ENCODE measurements at regions not wholly inside any gene's neighbourhood (a gene's known extent, or its start where the extent isn't known, plus 50 kb on each side); places are given as distances from the start of the nearest gene placed in this dataset.

DNA sequence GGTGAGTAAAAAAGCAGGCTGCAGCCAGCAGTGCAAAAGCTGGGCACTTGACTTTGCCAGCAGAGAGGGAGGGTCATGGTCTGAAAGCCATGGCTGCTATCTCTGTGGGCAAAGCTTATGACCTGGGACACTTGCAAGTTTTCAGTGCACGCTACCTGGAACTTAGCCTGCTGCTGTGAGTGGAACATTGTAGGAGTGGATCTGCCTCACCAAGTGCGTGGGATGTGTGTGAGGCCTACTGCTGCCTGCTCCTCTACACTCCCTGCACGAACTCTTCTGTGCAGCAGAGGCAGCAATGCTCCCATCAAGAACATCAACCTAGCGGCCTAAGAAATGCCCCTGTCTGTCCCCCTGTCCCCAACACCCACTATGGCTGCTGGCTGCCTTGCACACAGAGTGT, 344.1 kb upstream of the REG3G start:
- 20% methylated on average over 1 of the region's 4 CpGs; no CpG with 5 or more reads in 1 of the 2 experiments for WGBS, 2 experiments (ENCODE audit: extremely low coverage in 2 of 2, insufficient read length in 1 of 2)

More for the DNA sequence above, 344.1 kb upstream of the REG3G start:
- DNase-seq (no peak), ATAC-seq (ENCODE audit: low read depth) (no peak)
- Histone ChIP-seq H2BK120ac (ENCODE audit: low read depth, low read length) (no peak overlapping the region), H3K9me1 (ENCODE audit: insufficient read depth, low read length) (no peaks in the 10 kb centered on the region), H2BK20ac (ENCODE audit: low read depth, low read length) (no peak overlapping the region), H2AK5ac (ENCODE audit: low read depth, low read length) (no peak overlapping the region), H3K79me1 (ENCODE audit: low read depth in 1 of 2, low read length in 2 of 2) (no peaks in the 10 kb centered on the region), H4K5ac (ENCODE audit: low read depth, low read length) (no peak overlapping the region), H3K4ac (ENCODE audit: low read depth, low read length) (no peak overlapping the region), H3K56ac (ENCODE audit: extremely low read depth, insufficient read depth, low read length) (no peak overlapping the region), H3K27ac (ENCODE audit: insufficient read depth, low read length) (no peak overlapping the region), H4K20me1 (ENCODE audit: insufficient read depth, low read length) (no peaks in the 10 kb centered on the region), H2AFZ (replicated peaks; ENCODE audit: low read length, poor library complexity) (no peak overlapping the region), H3K23ac (ENCODE audit: low read depth, low read length) (no peak overlapping the region), H2AK9ac (replicated peaks; ENCODE audit: low read depth, low read length, poor library complexity) (no peak overlapping the region), H2BK15ac (ENCODE audit: low read depth, low read length) (no peak overlapping the region), H3K4me1 (ENCODE audit: control insufficient read depth, insufficient read depth, low read length) (no peaks in the 10 kb centered on the region), H3K9me3 (ENCODE audit: control insufficient read depth, insufficient read depth, low read length) (peaks cover 19% of the 10 kb centered on the region), H4K8ac (ENCODE audit: low read depth in 2 of 2, low read length in 2 of 2) (no peak overlapping the region), H3K27me3 (ENCODE audit: control insufficient read depth, insufficient read depth, low read length) (no peaks in the 10 kb centered on the region), H3K14ac (replicated peaks; ENCODE audit: low read depth, low read length) (no peak overlapping the region), H3K4me2 (ENCODE audit: low read depth, low read length) (no peak overlapping the region), H3K36me3 (ENCODE audit: control insufficient read depth, insufficient read depth, low read length) (no peaks in the 10 kb centered on the region), H3K4me3 (ENCODE audit: insufficient read depth, low read depth, low read length) (no peak overlapping the region), H2BK5ac (ENCODE audit: low read depth, low read length, poor library complexity, severe bottlenecking) (no peak overlapping the region), H3K9ac (ENCODE audit: low read depth, low read length) (no peak overlapping the region), H3K18ac (ENCODE audit: low read depth, low read length) (no peak overlapping the region), H4K91ac (ENCODE audit: insufficient read depth, low read depth, low read length) (no peak overlapping the region)
- in situ Hi-C loops (cut with MboI; ENCODE audit: low sequenced_read_pairs) (no loop called here), dilution Hi-C loops (cut with HindIII; ENCODE audit: low sequenced_read_pairs, unreplicated experiment) (no loop called here), intact Hi-C loops (cut with micrococcal nuclease) (no loop called here)
- BruUV-seq (replicated peaks), result no TSS peak
- TF ChIP-seq CHD1 (IDR thresholded peaks at IDR 0.05; ENCODE audit: low read depth, low read length) (no peak), SMC3 (IDR thresholded peaks at IDR 0.05; ENCODE audit: low read depth, low read length) (no peak), BHLHE40 (IDR thresholded peaks at IDR 0.05; ENCODE audit: low read depth, low read length) (no peak), CEBPB (IDR thresholded peaks at IDR 0.05; ENCODE audit: low read depth, low read length) (no peak), POLR2A (IDR thresholded peaks at IDR 0.05; ENCODE audit: low read depth, low read length) (no peak), FOS (IDR thresholded peaks at IDR 0.05; ENCODE audit: low read depth, low read length) (no peak), RFX5 (IDR thresholded peaks at IDR 0.05; ENCODE audit: low read depth, low read length) (no peak), NFE2L2 (IDR thresholded peaks at IDR 0.05; ENCODE audit: low read depth, low read length) (no peak), MAFK (IDR thresholded peaks at IDR 0.05; ENCODE audit: low read depth, low read length) (no peak), RAD21 (IDR thresholded peaks at IDR 0.05; ENCODE audit: low read length) (no peak)
- TF ChIP-seq, protein P1, sequence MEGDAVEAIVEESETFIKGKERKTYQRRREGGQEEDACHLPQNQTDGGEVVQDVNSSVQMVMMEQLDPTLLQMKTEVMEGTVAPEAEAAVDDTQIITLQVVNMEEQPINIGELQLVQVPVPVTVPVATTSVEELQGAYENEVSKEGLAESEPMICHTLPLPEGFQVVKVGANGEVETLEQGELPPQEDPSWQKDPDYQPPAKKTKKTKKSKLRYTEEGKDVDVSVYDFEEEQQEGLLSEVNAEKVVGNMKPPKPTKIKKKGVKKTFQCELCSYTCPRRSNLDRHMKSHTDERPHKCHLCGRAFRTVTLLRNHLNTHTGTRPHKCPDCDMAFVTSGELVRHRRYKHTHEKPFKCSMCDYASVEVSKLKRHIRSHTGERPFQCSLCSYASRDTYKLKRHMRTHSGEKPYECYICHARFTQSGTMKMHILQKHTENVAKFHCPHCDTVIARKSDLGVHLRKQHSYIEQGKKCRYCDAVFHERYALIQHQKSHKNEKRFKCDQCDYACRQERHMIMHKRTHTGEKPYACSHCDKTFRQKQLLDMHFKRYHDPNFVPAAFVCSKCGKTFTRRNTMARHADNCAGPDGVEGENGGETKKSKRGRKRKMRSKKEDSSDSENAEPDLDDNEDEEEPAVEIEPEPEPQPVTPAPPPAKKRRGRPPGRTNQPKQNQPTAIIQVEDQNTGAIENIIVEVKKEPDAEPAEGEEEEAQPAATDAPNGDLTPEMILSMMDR (conservative IDR thresholded peaks at IDR 0.05; ENCODE audit: low read depth, low read length), result no peak
- ChIA-PET POLR2A (ENCODE audit: unreplicated experiment) (interaction anchor here (0.6 kb wide), 1 partner anchor 1191 kb away, joined by 3 read pairs; no protein-coding TSS in a partner anchor), CTCF (no interaction called here)

Data from IMR-90 (cell line).